Transverse colon (tissue), 4 donors: ENCODE measurements at regions not wholly inside any gene's neighbourhood (a gene's known extent, or its start where the extent isn't known, plus 50 kb on each side); places are given as distances from the start of the nearest gene placed in this dataset.

Experiments used
- CTCF ChIP-seq, 5 experiments: fragments of 200-600 bp in 3 of 5; fragments of 450-650 bp in 2 of 5; sonication (generic) in 3 of 5; IDR thresholded peaks; 1 replicate in 2 of 5; 2 replicates in 3 of 5; pipeline ENCODE4 v1.5.1; 2016 to 2017; ENCODE audit warnings: antibody characterized with exemption in 5 of 5, inconsistent platforms in 3 of 5, mild to moderate bottlenecking in 2 of 5, moderate library complexity in 1 of 5
- POLR2AphosphoS5 ChIP-seq, 3 donors: sonication (generic); formaldehyde crosslinking; IDR thresholded peaks; one replicate each; pipeline ENCODE4 v1.6.1; 2016; ENCODE audit warnings: antibody characterized with exemption in 3 of 3

DNA sequence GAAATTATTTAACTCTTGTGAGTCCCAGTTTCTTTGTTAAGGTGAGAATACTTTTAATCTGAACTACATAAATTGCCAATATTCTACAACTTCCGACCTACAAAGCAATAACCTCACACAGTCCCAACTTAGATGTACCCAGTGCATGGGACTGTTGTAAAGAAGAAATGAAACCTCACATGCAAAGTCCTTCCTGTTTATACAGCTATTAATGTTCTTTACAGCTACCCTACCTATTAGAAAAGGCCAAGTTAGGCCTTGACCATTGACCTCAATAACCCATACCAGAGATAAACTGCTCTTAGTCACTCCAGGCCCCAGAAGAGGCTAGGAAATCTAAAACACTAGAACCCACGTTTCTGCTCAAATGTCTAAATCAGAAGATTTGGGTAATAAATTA is 920.1 kb upstream of the TENM3 start:
- TF ChIP-seq CTCF (IDR thresholded peaks at IDR 0.05) (no peak), POLR2AphosphoS5 (IDR thresholded peaks at IDR 0.05) (no peak)
